ENCODE measurements at regions not wholly inside any gene's neighbourhood (a gene's known extent, or its start where the extent isn't known, plus 50 kb on each side); places are given as distances from the start of the nearest gene placed in this dataset.

DNA sequence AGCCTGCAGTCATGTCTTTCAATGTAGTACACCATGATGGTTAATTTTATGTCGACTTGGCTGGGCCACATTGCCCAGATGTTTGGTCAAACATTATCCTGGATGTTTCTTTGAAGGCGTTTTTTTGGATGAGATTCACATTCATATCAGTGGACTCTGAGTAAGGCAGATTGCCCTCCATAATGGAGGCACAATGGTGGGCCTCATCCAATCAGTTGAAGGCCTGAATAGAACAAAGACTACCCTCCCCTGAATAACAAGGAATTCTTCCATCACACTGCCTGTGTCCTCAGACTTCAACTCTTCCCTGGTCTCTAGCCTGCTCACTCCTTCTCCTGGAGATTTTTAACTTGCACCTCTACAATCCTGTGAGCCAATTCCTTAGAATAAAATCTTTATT lies 83.8 kb upstream of the CHL1 start:
- CTCF ChIA-PET = no interaction called here
- no peak for TF ChIP-seq CTCF (IDR thresholded peaks at IDR 0.05; ENCODE audit: unreplicated experiment)
- Mint-ChIP-seq H3K27me3 (ENCODE audit: unreplicated experiment) (no peaks in the 10 kb centered on the region), H3K36me3 (ENCODE audit: insufficient read depth, unreplicated experiment) (no peaks in the 10 kb centered on the region), H3K27ac (ENCODE audit: unreplicated experiment) (no peak overlapping the region), H3K4me3 (ENCODE audit: low read depth, unreplicated experiment) (no peak overlapping the region), H3K4me1 (ENCODE audit: low read depth, unreplicated experiment) (no peaks in the 10 kb centered on the region), H3K9me3 (ENCODE audit: low read depth, unreplicated experiment) (no peaks in the 10 kb centered on the region)
- no TSS peak for BruUV-seq (replicated peaks)
- intact Hi-C loops (cut with micrococcal nuclease; ENCODE audit: unreplicated experiment) = no loop called here
- no peak for DNase-seq

- no peaks in the 10 kb centered on the region for H3K9me3 Mint-ChIP-seq (ENCODE audit: low read depth, unreplicated experiment)
- no TSS peak for BruUV-seq (replicated peaks)
- TF ChIP-seq CTCF (IDR thresholded peaks at IDR 0.05; ENCODE audit: unreplicated experiment) = no peak
- CTCF ChIA-PET = no interaction called here
- H3K4me1 Mint-ChIP-seq (ENCODE audit: low read depth, unreplicated experiment) = no peaks in the 10 kb centered on the region
- intact Hi-C loops (cut with micrococcal nuclease; ENCODE audit: unreplicated experiment) = no loop called here
- no peaks in the 10 kb centered on the region for H3K27me3 Mint-ChIP-seq (ENCODE audit: unreplicated experiment)
- H3K4me3 Mint-ChIP-seq (ENCODE audit: low read depth, unreplicated experiment) = no peak overlapping the region
- DNase-seq = no peak
- no peak overlapping the region for H3K27ac Mint-ChIP-seq (ENCODE audit: unreplicated experiment)
- H3K36me3 Mint-ChIP-seq (ENCODE audit: insufficient read depth, unreplicated experiment) = no peaks in the 10 kb centered on the region
Measured at GRCh38 chr3:118666-119065, 77.9 kb upstream of the CHL1 start.

- no peak for DNase-seq
- BruUV-seq (replicated peaks) = no TSS peak
- H3K27ac Mint-ChIP-seq (ENCODE audit: unreplicated experiment) = no peak overlapping the region
- H3K27me3 Mint-ChIP-seq (ENCODE audit: unreplicated experiment) = no peaks in the 10 kb centered on the region
- peaks cover 16% of the 10 kb centered on the region for H3K4me1 Mint-ChIP-seq (ENCODE audit: low read depth, unreplicated experiment)
- H3K9me3 Mint-ChIP-seq (ENCODE audit: low read depth, unreplicated experiment) = peaks cover 5% of the 10 kb centered on the region
- no peaks in the 10 kb centered on the region for H3K36me3 Mint-ChIP-seq (ENCODE audit: insufficient read depth, unreplicated experiment)
- no peak overlapping the region for H3K4me3 Mint-ChIP-seq (ENCODE audit: low read depth, unreplicated experiment)
- TF ChIP-seq CTCF (IDR thresholded peaks at IDR 0.05; ENCODE audit: unreplicated experiment) = no peak
- intact Hi-C loops (cut with micrococcal nuclease; ENCODE audit: unreplicated experiment) = no loop called here
- CTCF ChIA-PET = no interaction called here
Measured at GRCh38 chr3:123341-123740, 73.2 kb upstream of the CHL1 start.

DNA sequence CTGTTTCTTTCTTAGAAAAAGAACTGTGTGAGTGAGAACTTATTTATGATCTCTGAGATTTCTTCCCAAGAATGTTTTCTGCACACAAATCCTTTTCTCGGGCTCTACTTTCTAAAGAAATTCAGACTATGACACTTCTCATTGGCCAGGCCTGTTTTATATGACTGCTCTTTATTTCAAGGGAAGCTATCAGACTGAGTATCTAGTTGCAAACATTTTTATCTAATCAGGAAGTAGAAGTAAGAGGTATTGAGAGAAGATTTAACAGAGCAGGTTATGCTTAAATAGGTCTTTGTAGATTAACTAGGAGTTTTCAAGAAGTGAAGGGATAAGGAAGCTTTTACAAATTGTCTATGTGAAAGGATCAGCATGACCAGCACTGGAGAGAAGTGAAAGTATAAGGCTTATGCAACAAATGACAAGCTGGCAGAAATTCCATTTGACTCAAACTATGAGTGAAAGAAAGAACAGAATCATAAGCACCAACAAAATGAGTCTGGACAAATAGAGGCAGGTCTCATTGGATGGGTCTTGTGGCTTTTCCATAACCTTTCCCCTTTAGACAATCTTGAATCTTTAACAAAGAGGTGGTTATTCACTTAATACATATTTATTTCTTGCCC lies 71.9 kb upstream of the CHL1 start:
- intact Hi-C loops (cut with micrococcal nuclease; ENCODE audit: unreplicated experiment) = no loop called here

More for the DNA sequence above, 71.9 kb upstream of the CHL1 start:
- CTCF ChIA-PET = interaction anchor here (0.7 kb wide), 2 partner anchors 9 to 20 kb away, joined by 3 read pairs; no protein-coding TSS in a partner anchor
- no peak for TF ChIP-seq CTCF (IDR thresholded peaks at IDR 0.05; ENCODE audit: unreplicated experiment)
- no peak for DNase-seq
- Mint-ChIP-seq H3K4me3 (ENCODE audit: low read depth, unreplicated experiment) (no peak overlapping the region), H3K27me3 (ENCODE audit: unreplicated experiment) (no peaks in the 10 kb centered on the region), H3K9me3 (ENCODE audit: low read depth, unreplicated experiment) (peaks cover 7% of the 10 kb centered on the region), H3K36me3 (ENCODE audit: insufficient read depth, unreplicated experiment) (no peaks in the 10 kb centered on the region), H3K4me1 (ENCODE audit: low read depth, unreplicated experiment) (peaks cover 16% of the 10 kb centered on the region), H3K27ac (ENCODE audit: unreplicated experiment) (peak overlapping the region; percentile 43)
- BruUV-seq (replicated peaks) = no TSS peak

All from Calu3 (cell line).